Activated CD4-positive, alpha-beta T cell treated with anti-CD3 and anti-CD28 coated beads, Interleukin-2, amount 10 ng/mL, durations not matched to agents 7 days and 5 days (primary cell): ENCODE measurements at regions not wholly inside any gene's neighbourhood (a gene's known extent, or its start where the extent isn't known, plus 50 kb on each side); places are given as distances from the start of the nearest gene placed in this dataset.

Experiments
- CTCF ChIA-PET: fragments of 350-600 bp; sonication (Branson Sonifier 250); formaldehyde crosslinking; loops from one replicate; lab custom pipeline; 2021; ENCODE audit warnings: antibody characterized with exemption; lab: Charles Lee
- POLR2A ChIA-PET: fragments of 350-600 bp; sonication (Branson Sonifier 250); formaldehyde crosslinking; loops from one replicate; lab custom pipeline; 2021; ENCODE audit warnings: antibody characterized with exemption; lab: Charles Lee
- DNase-seq: peaks from one replicate; pipeline ENCODE4 v3.0.0-alpha.2; 2020
- H3K27ac Mint-ChIP-seq: one replicate; pipeline ENCODE4 v1.8.0; 2021; ENCODE audit warnings: mild to moderate bottlenecking, moderate library complexity, mixed read lengths
- H3K27me3 Mint-ChIP-seq: one replicate; pipeline ENCODE4 v1.8.0; 2021; ENCODE audit warnings: mixed read lengths
- H3K36me3 Mint-ChIP-seq: one replicate; pipeline ENCODE4 v1.8.0; 2021; ENCODE audit warnings: low read depth, mixed read lengths
- H3K4me1 Mint-ChIP-seq: one replicate; pipeline ENCODE4 v1.8.0; 2021; ENCODE audit warnings: mixed read lengths
- H3K4me3 Mint-ChIP-seq: one replicate; pipeline ENCODE4 v1.8.0; 2021; ENCODE audit warnings: mild to moderate bottlenecking, moderate library complexity, mixed read lengths
- H3K9me3 Mint-ChIP-seq: one replicate; pipeline ENCODE4 v1.8.0; 2021; ENCODE audit warnings: mixed read lengths

- Mint-ChIP-seq H3K27me3 (no peaks in the 10 kb centered on the region), H3K4me1 (no peaks in the 10 kb centered on the region), H3K27ac (no peak overlapping the region), H3K9me3 (no peaks in the 10 kb centered on the region), H3K36me3 (no peaks in the 10 kb centered on the region), H3K4me3 (no peak overlapping the region)
- ChIA-PET POLR2A (no interaction called here), CTCF (no interaction called here)
- no peak for DNase-seq
Observed at GRCh38 chr2:22855761-22856184, 529.2 kb upstream of the KLHL29 start.

GRCh38 chr2:22867973-22868372 is 517.0 kb upstream of the KLHL29 start:
- POLR2A ChIA-PET = no interaction called here
- H3K36me3 Mint-ChIP-seq = no peaks in the 10 kb centered on the region
- H3K9me3 Mint-ChIP-seq = no peaks in the 10 kb centered on the region
- DNase-seq = no peak
- no peak overlapping the region for H3K4me3 Mint-ChIP-seq
- H3K27me3 Mint-ChIP-seq = no peaks in the 10 kb centered on the region
- no peak overlapping the region for H3K27ac Mint-ChIP-seq
- CTCF ChIA-PET = no interaction called here
- no peaks in the 10 kb centered on the region for H3K4me1 Mint-ChIP-seq

GRCh38 chr2:22878121-22878520 is 506.9 kb upstream of the KLHL29 start:
- no peak for DNase-seq
- ChIA-PET POLR2A (no interaction called here), CTCF (interaction anchor here (1.1 kb wide), 1 partner anchor 11 kb away, joined by 3 read pairs; no protein-coding TSS in a partner anchor)
- H3K27me3 Mint-ChIP-seq = no peaks in the 10 kb centered on the region
- H3K27ac Mint-ChIP-seq = no peak overlapping the region
- H3K9me3 Mint-ChIP-seq = no peaks in the 10 kb centered on the region
- H3K36me3 Mint-ChIP-seq = no peaks in the 10 kb centered on the region
- H3K4me3 Mint-ChIP-seq = no peak overlapping the region
- no peaks in the 10 kb centered on the region for H3K4me1 Mint-ChIP-seq

GRCh38 chr2:22879009-22879863 is 505.7 kb upstream of the KLHL29 start:
- no peak for DNase-seq
- H3K36me3 Mint-ChIP-seq = no peaks in the 10 kb centered on the region
- ChIA-PET POLR2A (no interaction called here), CTCF (interaction anchor here (1.1 kb wide), 1 partner anchor 10 kb away, joined by 3 read pairs; no protein-coding TSS in a partner anchor)
- H3K27ac Mint-ChIP-seq = no peak overlapping the region
- H3K4me3 Mint-ChIP-seq = no peak overlapping the region
- no peaks in the 10 kb centered on the region for H3K27me3 Mint-ChIP-seq
- H3K4me1 Mint-ChIP-seq = no peaks in the 10 kb centered on the region
- no peaks in the 10 kb centered on the region for H3K9me3 Mint-ChIP-seq

GRCh38 chr2:22880161-22880560 is 504.8 kb upstream of the KLHL29 start:
- POLR2A ChIA-PET = no interaction called here

GRCh38 chr2:22882011-22882410 is 503.0 kb upstream of the KLHL29 start:
- no peak for DNase-seq
- Mint-ChIP-seq H3K27me3 (no peaks in the 10 kb centered on the region), H3K9me3 (no peaks in the 10 kb centered on the region), H3K4me3 (no peak overlapping the region), H3K4me1 (no peaks in the 10 kb centered on the region), H3K36me3 (no peaks in the 10 kb centered on the region), H3K27ac (no peak overlapping the region)
- ChIA-PET CTCF (no interaction called here), POLR2A (no interaction called here)

More at GRCh38 chr2:22880161-22880560, 504.8 kb upstream of the KLHL29 start:
- CTCF ChIA-PET = no interaction called here
- no peak for DNase-seq
- H3K27ac Mint-ChIP-seq = no peak overlapping the region
- no peaks in the 10 kb centered on the region for H3K4me1 Mint-ChIP-seq
- no peaks in the 10 kb centered on the region for H3K27me3 Mint-ChIP-seq
- no peak overlapping the region for H3K4me3 Mint-ChIP-seq
- no peaks in the 10 kb centered on the region for H3K9me3 Mint-ChIP-seq
- no peaks in the 10 kb centered on the region for H3K36me3 Mint-ChIP-seq

GRCh38 chr2:22882643-22883042 is 502.3 kb upstream of the KLHL29 start:
- Mint-ChIP-seq H3K4me1 (no peaks in the 10 kb centered on the region), H3K9me3 (no peaks in the 10 kb centered on the region), H3K27me3 (no peaks in the 10 kb centered on the region), H3K27ac (no peak overlapping the region), H3K36me3 (no peaks in the 10 kb centered on the region), H3K4me3 (no peak overlapping the region)
- DNase-seq = no peak
- POLR2A ChIA-PET = no interaction called here
- CTCF ChIA-PET = no interaction called here

- CTCF ChIA-PET = no interaction called here
Observed at GRCh38 chr2:22883054-22883453, 501.9 kb upstream of the KLHL29 start.

GRCh38 chr2:22885245-22885644 is 499.7 kb upstream of the KLHL29 start:
- CTCF ChIA-PET = no interaction called here
- no peak overlapping the region for H3K27ac Mint-ChIP-seq
- POLR2A ChIA-PET = no interaction called here
- no peaks in the 10 kb centered on the region for H3K36me3 Mint-ChIP-seq
- no peaks in the 10 kb centered on the region for H3K9me3 Mint-ChIP-seq
- no peak overlapping the region for H3K4me3 Mint-ChIP-seq
- no peaks in the 10 kb centered on the region for H3K27me3 Mint-ChIP-seq
- DNase-seq = no peak
- H3K4me1 Mint-ChIP-seq = no peaks in the 10 kb centered on the region

More at GRCh38 chr2:22883054-22883453, 501.9 kb upstream of the KLHL29 start:
- no peaks in the 10 kb centered on the region for H3K4me1 Mint-ChIP-seq
- H3K27me3 Mint-ChIP-seq = no peaks in the 10 kb centered on the region
- H3K27ac Mint-ChIP-seq = no peak overlapping the region
- no peaks in the 10 kb centered on the region for H3K36me3 Mint-ChIP-seq
- POLR2A ChIA-PET = no interaction called here
- H3K4me3 Mint-ChIP-seq = no peak overlapping the region
- no peaks in the 10 kb centered on the region for H3K9me3 Mint-ChIP-seq
- no peak for DNase-seq

GRCh38 chr2:22887426-22887825 is 497.6 kb upstream of the KLHL29 start:
- DNase-seq = no peak
- CTCF ChIA-PET = no interaction called here
- H3K4me1 Mint-ChIP-seq = no peaks in the 10 kb centered on the region
- no peak overlapping the region for H3K27ac Mint-ChIP-seq
- H3K27me3 Mint-ChIP-seq = no peaks in the 10 kb centered on the region
- no peak overlapping the region for H3K4me3 Mint-ChIP-seq
- no peaks in the 10 kb centered on the region for H3K9me3 Mint-ChIP-seq
- no peaks in the 10 kb centered on the region for H3K36me3 Mint-ChIP-seq
- POLR2A ChIA-PET = no interaction called here

GRCh38 chr2:22887845-22888244 is 497.1 kb upstream of the KLHL29 start:
- Mint-ChIP-seq H3K36me3 (no peaks in the 10 kb centered on the region), H3K4me3 (no peak overlapping the region), H3K27me3 (no peaks in the 10 kb centered on the region), H3K27ac (no peak overlapping the region), H3K4me1 (no peaks in the 10 kb centered on the region), H3K9me3 (no peaks in the 10 kb centered on the region)
- CTCF ChIA-PET = no interaction called here
- POLR2A ChIA-PET = no interaction called here
- DNase-seq = no peak

- Mint-ChIP-seq H3K36me3 (no peaks in the 10 kb centered on the region), H3K27me3 (no peaks in the 10 kb centered on the region), H3K4me1 (no peaks in the 10 kb centered on the region), H3K9me3 (no peaks in the 10 kb centered on the region), H3K4me3 (no peak overlapping the region), H3K27ac (no peak overlapping the region)
- CTCF ChIA-PET = no interaction called here
- no peak for DNase-seq
- POLR2A ChIA-PET = no interaction called here
Observed at GRCh38 chr2:22890132-22890531, 494.8 kb upstream of the KLHL29 start.

GRCh38 chr2:22893761-22894517 is 491.0 kb upstream of the KLHL29 start:
- no peaks in the 10 kb centered on the region for H3K4me1 Mint-ChIP-seq
- DNase-seq = no peak
- ChIA-PET CTCF (no interaction called here), POLR2A (no interaction called here)
- no peaks in the 10 kb centered on the region for H3K36me3 Mint-ChIP-seq
- no peak overlapping the region for H3K4me3 Mint-ChIP-seq
- H3K9me3 Mint-ChIP-seq = no peaks in the 10 kb centered on the region
- H3K27me3 Mint-ChIP-seq = no peaks in the 10 kb centered on the region
- no peak overlapping the region for H3K27ac Mint-ChIP-seq
